HepG2 (cell line): ENCODE measurements at regions not wholly inside any gene's neighbourhood (a gene's known extent, or its start where the extent isn't known, plus 50 kb on each side); places are given as distances from the start of the nearest gene placed in this dataset.

Source experiments
- CEBPG ChIP-seq: IDR thresholded peaks from 2 replicates; pipeline ENCODE4 v1.6.1; 2016
- CHCHD3 ChIP-seq: sonication (generic); formaldehyde crosslinking; IDR thresholded peaks from 2 replicates; pipeline ENCODE4 v1.8.0; 2022; ENCODE audit warnings: mild to moderate bottlenecking, missing genetic modification reagents, moderate library complexity
- EP300 ChIP-seq, 3 experiments: sonication (generic) in 1 of 3; formaldehyde crosslinking in 1 of 3; IDR thresholded peaks; 2 replicates each; pipeline versions ENCODE4 v1.5.1 to v1.6.1; 2011 to 2020; ENCODE audit warnings: low read depth in 2 of 3, low read length in 2 of 3, borderline replicate concordance in 1 of 3, improper control_type of control experiment in 1 of 3, mild to moderate bottlenecking in 1 of 3, missing genetic modification reagents in 1 of 3, moderate library complexity in 1 of 3
- ETV5 ChIP-seq: IDR thresholded peaks from 2 replicates; pipeline ENCODE4 v1.6.1; 2018; ENCODE audit warnings: missing biosample characterization, missing genetic modification reagents, inconsistent platforms, borderline replicate concordance
- HDAC6 ChIP-seq: fragments of 200-600 bp; sonication (generic); IDR thresholded peaks from 2 replicates; pipeline ENCODE4 v1.7.0; 2017; ENCODE audit warnings: mild to moderate bottlenecking, antibody characterized with exemption, low read length, low read depth
- LCORL ChIP-seq, 2 experiments: fragments of 450-650 bp in 1 of 2; sonication (generic) in 1 of 2; formaldehyde crosslinking in 1 of 2; IDR thresholded peaks; 2 replicates each; pipeline versions ENCODE4 v1.5.0 to v1.6.1; 2017 to 2020; ENCODE audit warnings: antibody characterized with exemption in 1 of 2, missing genetic modification reagents in 1 of 2
- MAFK ChIP-seq, 2 experiments: IDR thresholded peaks in 1 of 2; conservative IDR thresholded peaks in 1 of 2; 2 replicates each; pipeline ENCODE4 v1.6.1; 2011; ENCODE audit warnings: improper control_type of control experiment in 2 of 2, low read length in 2 of 2
- PATZ1 ChIP-seq: sonication (generic); formaldehyde crosslinking; IDR thresholded peaks from 2 replicates; pipeline ENCODE4 v1.4.0; 2020; ENCODE audit warnings: missing genetic modification reagents
- PCBP2 ChIP-seq: fragments of 200-400 bp; formaldehyde crosslinking; optimal IDR thresholded peaks from 2 replicates; pipeline ENCODE3; 2018; ENCODE audit warnings: low read length, low read depth; ENCODE audit not compliant: poor library complexity, severe bottlenecking
- POGZ ChIP-seq: sonication (generic); formaldehyde crosslinking; IDR thresholded peaks from 2 replicates; pipeline ENCODE4 v1.4.0; 2020; ENCODE audit warnings: mild to moderate bottlenecking, missing genetic modification reagents
- PTBP1 ChIP-seq: fragments of 200-400 bp; formaldehyde crosslinking; IDR thresholded peaks from 2 replicates; pipeline ENCODE4 v1.6.1; 2018; ENCODE audit warnings: low read length, low read depth; ENCODE audit not compliant: poor library complexity, severe bottlenecking
- RAD51 ChIP-seq: fragments of 450-650 bp; IDR thresholded peaks from 2 replicates; pipeline ENCODE4 v1.6.1; 2016; ENCODE audit warnings: borderline replicate concordance
- SMARCC2 ChIP-seq: fragments of 450-650 bp; IDR thresholded peaks from 2 replicates; pipeline ENCODE4 v1.6.1; 2017; ENCODE audit warnings: antibody characterized with exemption, mild to moderate bottlenecking
- SP1 ChIP-seq, 2 experiments: fragments of 450-650 bp in 1 of 2; sonication (generic) in 1 of 2; formaldehyde crosslinking in 1 of 2; IDR thresholded peaks; 2 replicates each; pipeline versions ENCODE4 v1.4.0 to v1.6.1; 2016 to 2020; ENCODE audit warnings: missing genetic modification reagents in 1 of 2
- SUZ12 ChIP-seq: fragments of 150-350 bp; IDR thresholded peaks from 2 replicates; pipeline ENCODE4 v1.6.1; 2014; ENCODE audit warnings: low read depth, low read length
- TARDBP ChIP-seq: sonication (generic); formaldehyde crosslinking; IDR thresholded peaks from 2 replicates; pipeline ENCODE4 v1.8.0; 2022; ENCODE audit warnings: mild to moderate bottlenecking, missing genetic modification reagents
- ZBTB46 ChIP-seq: sonication (generic); formaldehyde crosslinking; IDR thresholded peaks from 2 replicates; pipeline ENCODE4 v1.4.0; 2020; ENCODE audit warnings: mild to moderate bottlenecking, missing genetic modification reagents, borderline replicate concordance
- ZFP62 ChIP-seq: sonication (generic); formaldehyde crosslinking; IDR thresholded peaks from 2 replicates; pipeline ENCODE4 v1.4.0; 2020; ENCODE audit warnings: missing genetic modification reagents
- ZNF124 ChIP-seq: sonication (generic); formaldehyde crosslinking; IDR thresholded peaks from 2 replicates; pipeline ENCODE4 v1.4.0; 2020; ENCODE audit warnings: missing genetic modification reagents
- ZNF207 ChIP-seq: fragments of 450-650 bp; IDR thresholded peaks from 2 replicates; pipeline ENCODE4 v1.6.1; 2016; ENCODE audit warnings: antibody characterized with exemption, borderline replicate concordance
- ZNF432 ChIP-seq: sonication (generic); formaldehyde crosslinking; IDR thresholded peaks from 2 replicates; pipeline ENCODE4 v1.5.0; 2020; ENCODE audit warnings: missing genetic modification reagents, mild to moderate bottlenecking, borderline replicate concordance
- ZNF441 ChIP-seq: sonication (generic); formaldehyde crosslinking; IDR thresholded peaks from 2 replicates; pipeline ENCODE4 v1.7.0; 2021; ENCODE audit warnings: missing genetic modification reagents, borderline replicate concordance
- ZNF616 ChIP-seq: sonication (generic); formaldehyde crosslinking; IDR thresholded peaks from 2 replicates; pipeline ENCODE4 v1.5.0; 2020; ENCODE audit warnings: low read depth, mild to moderate bottlenecking, missing genetic modification reagents
- ZNF670 ChIP-seq: sonication (generic); formaldehyde crosslinking; IDR thresholded peaks from 2 replicates; pipeline ENCODE4 v1.8.0; 2022; ENCODE audit warnings: mild to moderate bottlenecking, missing genetic modification reagents, borderline replicate concordance
- ZNF703 ChIP-seq: sonication (generic); formaldehyde crosslinking; IDR thresholded peaks from 2 replicates; pipeline ENCODE4 v1.5.1; 2020; ENCODE audit warnings: missing genetic modification reagents, mild to moderate bottlenecking, moderate library complexity, borderline replicate concordance

- TF ChIP-seq ZNF616 (CRISPR knock-in tag) (no peak), SUZ12 (no peak), ZNF207 (no peak), ZFP62 (CRISPR knock-in tag) (no peak), SP1 (IDR thresholded peaks at IDR 0.05) (no peak), SP1 (CRISPR knock-in tag; IDR thresholded peaks at IDR 0.05) (no peak), EP300 (IDR thresholded peaks at IDR 0.05; ENCODE audit: low read depth in 2 of 2, low read length in 2 of 2) (peak; percentile 28 to 92; a peak in 2 of 4 replicates), EP300 (CRISPR knock-in tag; IDR thresholded peaks at IDR 0.05; ENCODE audit: borderline replicate concordance) (peak; percentile 72; the same call in 1 of the 2 replicates), POGZ (CRISPR knock-in tag) (peak; percentile 94), ZBTB46 (CRISPR knock-in tag) (no peak), ZNF670 (CRISPR knock-in tag) (peak; percentile 39; the same call in 1 of the 2 replicates), ZNF432 (CRISPR knock-in tag) (no peak), PCBP2 (no peak), CEBPG (CRISPR knock-in tag) (peak; percentile 51; the same call in 1 of the 2 replicates), CHCHD3 (no peak), SMARCC2 (no peak), PTBP1 (no peak), RAD51 (no peak), LCORL (IDR thresholded peaks at IDR 0.05) (no peak), LCORL (CRISPR knock-in tag; IDR thresholded peaks at IDR 0.05) (no peak), ETV5 (CRISPR knock-in tag) (peak; percentile 58; the same call in 1 of the 2 replicates), TARDBP (CRISPR knock-in tag) (peak; percentile 94), ZNF703 (peak; percentile 94), ZNF124 (CRISPR knock-in tag) (peak; percentile 74), PATZ1 (CRISPR knock-in tag) (peak; percentile 73), ZNF441 (CRISPR knock-in tag) (no peak), HDAC6 (no peak), MAFK (conservative IDR thresholded peaks at IDR 0.05 in 1 of 2, IDR thresholded peaks at IDR 0.05 in 1 of 2; ENCODE audit: low read length in 2 of 2) (no peak)
These were observed 113.4 kb downstream of the ASB7 start (continued) for GRCh38 chr15:100715571-100716455.
